Activated CD4-positive, alpha-beta T cell treated with anti-CD3 and anti-CD28 coated beads for 36 hours (primary cell): ENCODE measurements at regions not wholly inside any gene's neighbourhood (a gene's known extent, or its start where the extent isn't known, plus 50 kb on each side); places are given as distances from the start of the nearest gene placed in this dataset.

Source experiments
- ATAC-seq: fragments of 200-7000 bp; cut with Tn5 transposase; one replicate; pipeline ENCODE4 v1.10.0; 2021; ENCODE audit warnings: mild to moderate bottlenecking, moderate library complexity
- CTCF ChIA-PET: fragments of 350-600 bp; sonication (Branson Sonifier 250); formaldehyde crosslinking; loops from one replicate; lab custom pipeline; 2021; ENCODE audit warnings: antibody characterized with exemption; lab: Charles Lee
- POLR2A ChIA-PET: fragments of 350-600 bp; sonication (Branson Sonifier 250); formaldehyde crosslinking; loops from one replicate; lab custom pipeline; 2021; ENCODE audit warnings: antibody characterized with exemption, inconsistent platforms; lab: Charles Lee
- DNase-seq: peaks from one replicate; pipeline ENCODE4 v3.0.0-alpha.2; 2020
- H3K27ac Mint-ChIP-seq: one replicate; pipeline ENCODE4 v1.8.0; 2021; ENCODE audit warnings: mixed read lengths
- H3K27me3 Mint-ChIP-seq: one replicate; pipeline ENCODE4 v1.8.0; 2021; ENCODE audit warnings: mixed read lengths
- H3K36me3 Mint-ChIP-seq: one replicate; pipeline ENCODE4 v1.8.0; 2021; ENCODE audit warnings: low read depth, mixed read lengths
- H3K4me1 Mint-ChIP-seq: one replicate; pipeline ENCODE4 v1.8.0; 2021; ENCODE audit warnings: mixed read lengths
- H3K4me3 Mint-ChIP-seq: one replicate; pipeline ENCODE4 v1.8.0; 2021; ENCODE audit warnings: mild to moderate bottlenecking, moderate library complexity, mixed read lengths
- H3K9me3 Mint-ChIP-seq: one replicate; pipeline ENCODE4 v1.8.0; 2021; ENCODE audit warnings: low read depth, mixed read lengths
- intact Hi-C, 2 experiments: fragments of 100-400 bp; cut with DNase I in 1 of 2; cut with micrococcal nuclease in 1 of 2; formaldehyde crosslinking; loops; one replicate each; pipeline versions ENCODE4 v1.14.2 to v1.15.1; 2022 to 2024; cut with DNase I, micrococcal nuclease

DNA sequence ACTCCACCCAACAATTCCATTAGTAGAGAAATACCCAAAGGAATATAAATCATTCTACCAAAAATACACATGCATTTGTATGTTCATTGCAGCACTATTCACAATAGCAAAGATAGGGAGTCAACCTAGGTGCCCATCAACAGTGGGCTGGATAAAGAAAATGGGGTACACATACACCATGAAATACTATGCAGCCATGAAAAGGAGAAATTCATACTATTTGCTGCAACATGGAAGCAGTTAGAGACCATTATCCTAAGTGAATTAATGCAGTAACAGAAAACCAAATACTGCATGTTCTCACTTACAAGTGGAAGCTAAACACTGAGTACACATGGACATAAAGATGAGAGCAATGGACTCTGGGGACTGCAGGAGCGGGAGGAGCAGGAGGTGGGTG is 72.4 kb upstream of the MBOAT1 start:
- Mint-ChIP-seq H3K27me3 (peaks cover 29% of the 10 kb centered on the region), H3K27ac (no peak overlapping the region), H3K9me3 (peaks cover 7% of the 10 kb centered on the region), H3K36me3 (peaks cover 6% of the 10 kb centered on the region), H3K4me1 (no peaks in the 10 kb centered on the region), H3K4me3 (no peak overlapping the region)
- no peak for DNase-seq
- ATAC-seq: no peak
- intact Hi-C loops: no loop called here
- ChIA-PET CTCF (interaction anchor here (1.3 kb wide), 1 partner anchor 10 kb away, joined by 3 read pairs; no protein-coding TSS in a partner anchor), POLR2A (no interaction called here)

GRCh38 chr6:20286968-20287565 is 74.8 kb upstream of the MBOAT1 start:
- ATAC-seq: no peak
- peaks cover 15% of the 10 kb centered on the region for H3K27me3 Mint-ChIP-seq
- H3K36me3 Mint-ChIP-seq: peaks cover 4% of the 10 kb centered on the region
- no peak for DNase-seq
- no peak overlapping the region for H3K27ac Mint-ChIP-seq
- ChIA-PET CTCF (interaction anchor here (1.0 kb wide), 1 partner anchor 74 kb away, joined by 4 read pairs; no protein-coding TSS in a partner anchor), POLR2A (interaction anchor here (0.7 kb wide), 1 partner anchor 590 kb away, joined by 4 read pairs; no protein-coding TSS in a partner anchor)
- peaks cover 4% of the 10 kb centered on the region for H3K9me3 Mint-ChIP-seq
- intact Hi-C loops: no loop called here
- H3K4me3 Mint-ChIP-seq: no peak overlapping the region
- H3K4me1 Mint-ChIP-seq: peaks cover 6% of the 10 kb centered on the region

DNA sequence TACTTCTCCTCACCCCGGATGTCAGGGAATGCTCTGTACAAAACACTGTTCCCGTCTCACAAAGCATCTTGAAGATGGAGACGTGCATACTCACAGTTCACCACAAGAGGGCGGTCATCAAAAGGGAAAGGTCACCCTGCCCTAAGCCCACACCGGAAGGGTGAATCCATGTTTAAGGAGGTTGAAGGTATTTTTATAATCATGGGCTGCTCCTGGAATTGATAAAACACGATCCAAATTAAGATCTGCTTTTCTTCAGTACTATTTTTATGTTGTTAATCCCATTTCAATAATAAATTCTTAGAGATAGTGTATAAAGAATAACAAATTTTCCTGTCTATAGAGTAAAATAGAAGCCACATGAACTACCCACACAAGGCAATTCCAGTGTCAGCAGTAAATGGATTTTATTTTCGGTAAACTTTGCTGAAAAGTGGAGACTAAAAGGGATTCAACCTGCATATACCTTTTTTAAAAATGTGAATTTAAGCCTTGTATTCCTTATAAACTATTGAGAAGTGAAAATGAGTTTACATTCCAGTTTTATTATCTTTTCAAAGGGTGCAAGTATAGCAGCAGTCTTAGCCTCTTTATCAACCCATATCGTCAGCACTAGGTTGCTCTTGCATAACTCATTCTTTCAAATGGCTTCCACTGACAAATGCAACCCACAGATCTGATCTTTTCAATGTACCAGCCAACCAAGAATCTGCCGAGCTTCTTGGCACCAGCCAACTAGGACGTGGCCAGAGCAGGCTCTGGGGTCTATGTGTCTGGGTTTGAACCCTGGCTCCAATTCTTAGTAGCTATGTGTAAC is 79.7 kb upstream of the MBOAT1 start:
- peak; percentile 90 for ATAC-seq
- peaks cover 21% of the 10 kb centered on the region for H3K4me1 Mint-ChIP-seq
- ChIA-PET CTCF (interaction anchor here (0.7 to 3.5 kb wide), 9 partner anchors 11 to 239 kb away, joined by 3 to 23 read pairs (median 4); no protein-coding TSS in a partner anchor), POLR2A (interaction anchor here (0.6 kb wide), 1 partner anchor 28 kb away, joined by 3 read pairs; no protein-coding TSS in a partner anchor)
- peak overlapping the region; percentile 16 for H3K4me3 Mint-ChIP-seq
- peak; percentile 87 for DNase-seq
- intact Hi-C loops: loop anchor here (1.0 to 5.0 kb wide), 4 partner anchors 109 to 1295 kb away; partner anchors contain the start of gene E2F3 (in 2 of the 2)
- H3K27me3 Mint-ChIP-seq: no peaks in the 10 kb centered on the region
- no peaks in the 10 kb centered on the region for H3K36me3 Mint-ChIP-seq
- peak overlapping the region; percentile 8 for H3K27ac Mint-ChIP-seq
- H3K9me3 Mint-ChIP-seq: no peaks in the 10 kb centered on the region

GRCh38 chr6:20292905-20293304 is 80.6 kb upstream of the MBOAT1 start:
- no peak overlapping the region for H3K4me3 Mint-ChIP-seq
- ATAC-seq (no peak), DNase-seq (no peak)
- no peak overlapping the region for H3K27ac Mint-ChIP-seq
- H3K9me3 Mint-ChIP-seq: no peaks in the 10 kb centered on the region
- H3K36me3 Mint-ChIP-seq: no peaks in the 10 kb centered on the region
- ChIA-PET CTCF (interaction anchor here (0.7 to 1.1 kb wide), 6 partner anchors 27 to 240 kb away, joined by 3 to 6 read pairs (median 4); no protein-coding TSS in a partner anchor), POLR2A (no interaction called here)
- no peaks in the 10 kb centered on the region for H3K27me3 Mint-ChIP-seq
- peaks cover 21% of the 10 kb centered on the region for H3K4me1 Mint-ChIP-seq
- intact Hi-C loops: loop anchor here in 1 of 2 experiments (5.0 kb wide), 1 partner anchor 1294 kb away; no protein-coding TSS in a partner anchor

DNA sequence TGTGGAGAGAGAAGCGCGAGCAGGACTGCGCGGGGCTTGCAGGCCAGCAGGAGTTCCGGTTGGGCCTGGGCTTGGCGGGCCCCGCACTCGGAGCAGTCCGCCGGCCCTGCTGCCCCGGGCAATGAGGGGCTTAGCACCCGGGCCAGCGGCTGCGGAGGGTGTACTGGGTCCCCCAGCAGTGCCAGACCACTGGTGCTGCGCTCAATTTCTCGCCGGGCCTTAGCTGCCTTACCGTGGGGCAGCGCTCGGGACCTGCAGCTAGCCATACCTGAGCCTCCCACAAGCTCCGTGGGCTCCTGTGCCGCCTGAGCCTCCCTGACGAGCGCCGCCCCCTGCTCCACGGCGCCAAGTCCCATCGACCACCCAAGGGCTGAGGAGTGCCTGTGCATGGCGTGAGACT is 89.0 kb upstream of the MBOAT1 start:
- intact Hi-C loops: no loop called here
- no peaks in the 10 kb centered on the region for H3K27me3 Mint-ChIP-seq
- DNase-seq: no peak
- H3K9me3 Mint-ChIP-seq: no peaks in the 10 kb centered on the region
- POLR2A ChIA-PET: no interaction called here
- no peak overlapping the region for H3K27ac Mint-ChIP-seq
- H3K36me3 Mint-ChIP-seq: no peaks in the 10 kb centered on the region
- no peak for ATAC-seq
- no peaks in the 10 kb centered on the region for H3K4me1 Mint-ChIP-seq
- CTCF ChIA-PET: no interaction called here
- H3K4me3 Mint-ChIP-seq: no peak overlapping the region

- Mint-ChIP-seq H3K27ac (no peak overlapping the region), H3K4me1 (no peaks in the 10 kb centered on the region), H3K36me3 (no peaks in the 10 kb centered on the region), H3K4me3 (no peak overlapping the region), H3K27me3 (no peaks in the 10 kb centered on the region), H3K9me3 (no peaks in the 10 kb centered on the region)
- POLR2A ChIA-PET: no interaction called here
- ATAC-seq (no peak), DNase-seq (no peak)
- intact Hi-C loops: no loop called here
- CTCF ChIA-PET: interaction anchor here (0.9 to 1.1 kb wide), 2 partner anchors 10 to 17 kb away, joined by 3 read pairs; no protein-coding TSS in a partner anchor
These were observed 89.9 kb upstream of the MBOAT1 start for GRCh38 chr6:20302168-20302567.

GRCh38 chr6:20302702-20303251 is 90.5 kb upstream of the MBOAT1 start:
- ATAC-seq: no peak
- H3K27me3 Mint-ChIP-seq: no peaks in the 10 kb centered on the region
- H3K36me3 Mint-ChIP-seq: no peaks in the 10 kb centered on the region
- no peak for DNase-seq
- no peak overlapping the region for H3K27ac Mint-ChIP-seq
- ChIA-PET CTCF (interaction anchor here (0.9 to 1.1 kb wide), 2 partner anchors 10 to 16 kb away, joined by 3 read pairs; no protein-coding TSS in a partner anchor), POLR2A (no interaction called here)
- H3K9me3 Mint-ChIP-seq: no peaks in the 10 kb centered on the region
- intact Hi-C loops: no loop called here
- H3K4me1 Mint-ChIP-seq: no peaks in the 10 kb centered on the region
- H3K4me3 Mint-ChIP-seq: no peak overlapping the region

DNA sequence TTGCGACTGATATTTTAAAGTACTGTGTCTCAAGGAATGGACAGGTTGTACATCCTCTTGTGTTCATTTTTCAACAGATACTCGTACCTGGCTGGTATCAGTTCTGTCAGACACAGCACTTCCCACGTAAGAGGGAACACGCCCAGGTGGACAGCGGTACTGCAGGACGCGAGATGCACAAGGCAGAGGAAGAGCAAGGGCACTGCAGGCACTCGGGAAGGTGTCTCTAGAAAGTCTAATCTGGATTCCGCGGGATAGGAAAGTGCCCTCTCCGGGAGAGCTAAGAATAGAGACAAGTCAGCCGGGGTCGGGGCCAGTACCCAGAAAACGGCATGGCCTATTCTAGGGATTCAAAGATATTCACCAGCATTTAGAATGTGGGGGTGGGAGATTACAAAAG is 94.2 kb upstream of the MBOAT1 start:
- ChIA-PET POLR2A (no interaction called here), CTCF (interaction anchor here (1.1 kb wide), 1 partner anchor 13 kb away, joined by 3 read pairs; no protein-coding TSS in a partner anchor)
- DNase-seq: no peak
- Mint-ChIP-seq H3K36me3 (no peaks in the 10 kb centered on the region), H3K27me3 (peaks cover 2% of the 10 kb centered on the region), H3K27ac (no peak overlapping the region), H3K4me1 (no peaks in the 10 kb centered on the region), H3K9me3 (peaks cover 2% of the 10 kb centered on the region), H3K4me3 (no peak overlapping the region)
- no peak for ATAC-seq
- intact Hi-C loops: no loop called here

- intact Hi-C loops: no loop called here
- ChIA-PET POLR2A (no interaction called here), CTCF (no interaction called here)
- Mint-ChIP-seq H3K36me3 (no peaks in the 10 kb centered on the region), H3K27ac (no peak overlapping the region), H3K9me3 (peaks cover 2% of the 10 kb centered on the region), H3K27me3 (peaks cover 2% of the 10 kb centered on the region), H3K4me1 (no peaks in the 10 kb centered on the region), H3K4me3 (no peak overlapping the region)
- DNase-seq: no peak
- no peak for ATAC-seq
These were observed 92.5 kb upstream of the E2F3 start for GRCh38 chr6:20309186-20309585.

- H3K4me3 Mint-ChIP-seq: no peak overlapping the region
- ATAC-seq (no peak), DNase-seq (no peak)
- H3K27me3 Mint-ChIP-seq: peaks cover 2% of the 10 kb centered on the region
- no peaks in the 10 kb centered on the region for H3K36me3 Mint-ChIP-seq
- H3K4me1 Mint-ChIP-seq: no peaks in the 10 kb centered on the region
- peaks cover 2% of the 10 kb centered on the region for H3K9me3 Mint-ChIP-seq
- intact Hi-C loops: no loop called here
- ChIA-PET CTCF (no interaction called here), POLR2A (no interaction called here)
- H3K27ac Mint-ChIP-seq: no peak overlapping the region
These were observed 91.5 kb upstream of the E2F3 start for GRCh38 chr6:20310185-20310584.

DNA sequence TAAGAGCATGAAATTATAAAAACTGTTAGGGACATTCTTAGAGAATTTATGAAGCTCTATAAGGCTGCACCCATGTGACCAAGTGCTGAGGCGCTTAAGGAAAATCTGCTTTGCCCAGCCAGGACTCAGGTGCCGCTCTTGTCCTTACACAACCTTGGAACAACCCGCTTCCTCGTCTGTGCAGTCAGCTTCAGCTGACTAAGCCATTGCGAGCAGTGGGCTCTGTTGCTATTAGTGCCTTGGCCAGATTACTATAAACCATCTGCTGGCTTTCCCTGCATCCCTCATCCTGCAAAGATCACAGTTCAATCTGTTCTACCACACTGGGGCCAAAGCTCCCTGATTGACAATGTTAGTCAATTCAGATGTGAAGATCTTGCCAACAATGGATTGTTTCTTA is 89.1 kb upstream of the E2F3 start:
- no peaks in the 10 kb centered on the region for H3K36me3 Mint-ChIP-seq
- intact Hi-C loops: no loop called here
- no peaks in the 10 kb centered on the region for H3K4me1 Mint-ChIP-seq
- peaks cover 2% of the 10 kb centered on the region for H3K9me3 Mint-ChIP-seq
- POLR2A ChIA-PET: interaction anchor here (0.6 kb wide), 1 partner anchor 57 kb away, joined by 3 read pairs; no protein-coding TSS in a partner anchor
- CTCF ChIA-PET: interaction anchor here (1.0 to 1.6 kb wide), 4 partner anchors 10 to 216 kb away, joined by 3 to 5 read pairs (median 3); no protein-coding TSS in a partner anchor
- H3K27me3 Mint-ChIP-seq: peaks cover 2% of the 10 kb centered on the region
- no peak for ATAC-seq
- H3K4me3 Mint-ChIP-seq: no peak overlapping the region
- DNase-seq: no peak
- no peak overlapping the region for H3K27ac Mint-ChIP-seq
